HEK293 (cell line): ENCODE measurements at regions not wholly inside any gene's neighbourhood (a gene's known extent, or its start where the extent isn't known, plus 50 kb on each side); places are given as distances from the start of the nearest gene placed in this dataset.

ENCODE experiments used
- RBAK ChIP-seq: fragments of 450-650 bp; formaldehyde crosslinking; IDR thresholded peaks from 2 replicates; pipeline ENCODE4 v1.5.1; 2016; ENCODE audit warnings: missing biosample characterization, missing genetic modification characterization
- TCF7L2 ChIP-seq: IDR thresholded peaks from 2 replicates; pipeline ENCODE4 v1.6.1; 2011; ENCODE audit warnings: low read depth, mild to moderate bottlenecking, inconsistent platforms, low read length, moderate library complexity, borderline replicate concordance
- ZNF501 ChIP-seq: fragments of 450-650 bp; formaldehyde crosslinking; IDR thresholded peaks from 2 replicates; pipeline ENCODE4 v1.5.1; 2016; ENCODE audit warnings: missing biosample characterization, missing genetic modification characterization
- TF ChIP-seq, protein P1 (sequence below): fragments of 450-650 bp; formaldehyde crosslinking; IDR thresholded peaks from 2 replicates; pipeline ENCODE4 v1.5.1; 2016; ENCODE audit warnings: missing biosample characterization, missing genetic modification characterization
- TF ChIP-seq, protein P2 (sequence below): fragments of 450-650 bp; formaldehyde crosslinking; IDR thresholded peaks from 2 replicates; pipeline ENCODE4 v1.5.1; 2016; ENCODE audit warnings: missing biosample characterization, missing genetic modification characterization
- TF ChIP-seq, protein P3 (sequence below): fragments of 450-650 bp; formaldehyde crosslinking; IDR thresholded peaks from 2 replicates; pipeline ENCODE4 v1.5.1; 2017; ENCODE audit warnings: missing biosample characterization, missing genetic modification characterization

DNA sequence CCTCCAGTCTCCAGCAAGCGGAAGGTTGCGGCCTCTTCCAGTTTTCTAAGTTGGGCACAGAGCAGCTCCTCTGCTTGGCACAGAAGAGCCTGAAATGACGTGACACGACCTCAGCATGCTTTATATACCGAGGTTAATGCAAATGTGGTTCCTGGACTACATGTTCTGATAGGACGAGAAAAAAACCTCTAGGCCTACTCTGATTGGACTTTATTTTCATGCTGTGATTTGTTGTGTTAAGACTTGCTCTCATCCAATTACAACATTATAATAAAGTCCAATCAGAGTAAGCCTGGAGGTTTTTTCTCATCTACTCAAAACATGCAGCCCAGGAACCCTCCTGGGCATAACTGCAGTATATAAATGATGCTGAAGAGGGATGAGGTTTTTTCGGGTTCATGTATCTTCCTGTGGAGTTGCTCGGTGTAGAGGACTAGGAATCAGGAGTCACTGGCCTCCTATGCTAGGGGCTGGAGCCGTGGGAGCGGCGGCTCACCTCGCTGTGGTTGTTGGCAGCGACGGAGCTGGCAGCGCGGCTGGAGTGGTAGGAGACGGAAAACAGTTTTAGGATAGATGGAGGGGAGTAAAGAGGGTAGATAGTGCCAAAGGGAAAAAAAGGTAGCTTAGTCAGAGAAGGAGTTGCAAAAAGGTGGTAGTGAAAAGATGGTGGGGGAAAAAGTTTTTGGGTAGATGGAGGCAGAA, 878.0 kb downstream of the KCNJ18 start:
- TF ChIP-seq, protein P1, sequence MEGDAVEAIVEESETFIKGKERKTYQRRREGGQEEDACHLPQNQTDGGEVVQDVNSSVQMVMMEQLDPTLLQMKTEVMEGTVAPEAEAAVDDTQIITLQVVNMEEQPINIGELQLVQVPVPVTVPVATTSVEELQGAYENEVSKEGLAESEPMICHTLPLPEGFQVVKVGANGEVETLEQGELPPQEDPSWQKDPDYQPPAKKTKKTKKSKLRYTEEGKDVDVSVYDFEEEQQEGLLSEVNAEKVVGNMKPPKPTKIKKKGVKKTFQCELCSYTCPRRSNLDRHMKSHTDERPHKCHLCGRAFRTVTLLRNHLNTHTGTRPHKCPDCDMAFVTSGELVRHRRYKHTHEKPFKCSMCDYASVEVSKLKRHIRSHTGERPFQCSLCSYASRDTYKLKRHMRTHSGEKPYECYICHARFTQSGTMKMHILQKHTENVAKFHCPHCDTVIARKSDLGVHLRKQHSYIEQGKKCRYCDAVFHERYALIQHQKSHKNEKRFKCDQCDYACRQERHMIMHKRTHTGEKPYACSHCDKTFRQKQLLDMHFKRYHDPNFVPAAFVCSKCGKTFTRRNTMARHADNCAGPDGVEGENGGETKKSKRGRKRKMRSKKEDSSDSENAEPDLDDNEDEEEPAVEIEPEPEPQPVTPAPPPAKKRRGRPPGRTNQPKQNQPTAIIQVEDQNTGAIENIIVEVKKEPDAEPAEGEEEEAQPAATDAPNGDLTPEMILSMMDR (tag by site-specific recombination) = no peak
- TF ChIP-seq ZNF501 (tag by site-specific recombination) (no peak), TCF7L2 (no peak), RBAK (tag by site-specific recombination) (no peak)
- TF ChIP-seq, protein P2, sequence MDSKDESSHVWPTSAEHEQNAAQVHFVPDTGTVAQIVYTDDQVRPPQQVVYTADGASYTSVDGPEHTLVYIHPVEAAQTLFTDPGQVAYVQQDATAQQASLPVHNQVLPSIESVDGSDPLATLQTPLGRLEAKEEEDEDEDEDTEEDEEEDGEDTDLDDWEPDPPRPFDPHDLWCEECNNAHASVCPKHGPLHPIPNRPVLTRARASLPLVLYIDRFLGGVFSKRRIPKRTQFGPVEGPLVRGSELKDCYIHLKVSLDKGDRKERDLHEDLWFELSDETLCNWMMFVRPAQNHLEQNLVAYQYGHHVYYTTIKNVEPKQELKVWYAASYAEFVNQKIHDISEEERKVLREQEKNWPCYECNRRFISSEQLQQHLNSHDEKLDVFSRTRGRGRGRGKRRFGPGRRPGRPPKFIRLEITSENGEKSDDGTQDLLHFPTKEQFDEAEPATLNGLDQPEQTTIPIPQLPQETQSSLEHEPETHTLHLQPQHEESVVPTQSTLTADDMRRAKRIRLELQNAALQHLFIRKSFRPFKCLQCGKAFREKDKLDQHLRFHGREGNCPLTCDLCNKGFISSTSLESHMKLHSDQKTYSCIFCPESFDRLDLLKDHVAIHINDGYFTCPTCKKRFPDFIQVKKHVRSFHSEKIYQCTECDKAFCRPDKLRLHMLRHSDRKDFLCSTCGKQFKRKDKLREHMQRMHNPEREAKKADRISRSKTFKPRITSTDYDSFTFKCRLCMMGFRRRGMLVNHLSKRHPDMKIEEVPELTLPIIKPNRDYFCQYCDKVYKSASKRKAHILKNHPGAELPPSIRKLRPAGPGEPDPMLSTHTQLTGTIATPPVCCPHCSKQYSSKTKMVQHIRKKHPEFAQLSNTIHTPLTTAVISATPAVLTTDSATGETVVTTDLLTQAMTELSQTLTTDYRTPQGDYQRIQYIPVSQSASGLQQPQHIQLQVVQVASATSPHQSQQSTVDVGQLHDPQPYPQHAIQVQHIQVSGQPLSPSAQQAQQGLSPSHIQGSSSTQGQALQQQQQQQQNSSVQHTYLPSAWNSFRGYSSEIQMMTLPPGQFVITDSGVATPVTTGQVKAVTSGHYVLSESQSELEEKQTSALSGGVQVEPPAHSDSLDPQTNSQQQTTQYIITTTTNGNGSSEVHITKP (tag by site-specific recombination) = no peak
- TF ChIP-seq, protein P3, sequence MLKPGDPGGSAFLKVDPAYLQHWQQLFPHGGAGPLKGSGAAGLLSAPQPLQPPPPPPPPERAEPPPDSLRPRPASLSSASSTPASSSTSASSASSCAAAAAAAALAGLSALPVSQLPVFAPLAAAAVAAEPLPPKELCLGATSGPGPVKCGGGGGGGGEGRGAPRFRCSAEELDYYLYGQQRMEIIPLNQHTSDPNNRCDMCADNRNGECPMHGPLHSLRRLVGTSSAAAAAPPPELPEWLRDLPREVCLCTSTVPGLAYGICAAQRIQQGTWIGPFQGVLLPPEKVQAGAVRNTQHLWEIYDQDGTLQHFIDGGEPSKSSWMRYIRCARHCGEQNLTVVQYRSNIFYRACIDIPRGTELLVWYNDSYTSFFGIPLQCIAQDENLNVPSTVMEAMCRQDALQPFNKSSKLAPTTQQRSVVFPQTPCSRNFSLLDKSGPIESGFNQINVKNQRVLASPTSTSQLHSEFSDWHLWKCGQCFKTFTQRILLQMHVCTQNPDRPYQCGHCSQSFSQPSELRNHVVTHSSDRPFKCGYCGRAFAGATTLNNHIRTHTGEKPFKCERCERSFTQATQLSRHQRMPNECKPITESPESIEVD (tag by site-specific recombination) = no peak
